ENCODE measurements at regions not wholly inside any gene's neighbourhood (a gene's known extent, or its start where the extent isn't known, plus 50 kb on each side); places are given as distances from the start of the nearest gene placed in this dataset.

DNA sequence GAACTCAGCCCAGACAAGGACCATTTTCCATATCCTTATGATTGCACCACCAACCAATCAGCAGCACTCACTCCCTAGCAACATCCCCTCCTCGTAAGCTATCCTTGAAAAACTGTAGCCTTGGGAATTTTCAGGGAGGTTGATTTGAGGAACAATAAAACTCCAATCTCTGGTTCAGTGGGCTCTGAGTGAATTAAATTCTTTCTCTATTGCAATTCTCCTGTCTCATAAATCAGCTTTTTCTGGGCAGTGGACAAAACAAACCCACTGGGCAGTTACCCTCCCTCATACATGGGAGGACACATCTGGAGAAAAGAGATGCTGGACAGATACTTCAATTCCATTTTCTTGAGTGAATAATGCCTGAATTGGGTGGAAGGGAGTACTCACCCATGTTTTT lies 115.4 kb upstream of the STXBP5 start:
- no peak for DNase-seq

DNA sequence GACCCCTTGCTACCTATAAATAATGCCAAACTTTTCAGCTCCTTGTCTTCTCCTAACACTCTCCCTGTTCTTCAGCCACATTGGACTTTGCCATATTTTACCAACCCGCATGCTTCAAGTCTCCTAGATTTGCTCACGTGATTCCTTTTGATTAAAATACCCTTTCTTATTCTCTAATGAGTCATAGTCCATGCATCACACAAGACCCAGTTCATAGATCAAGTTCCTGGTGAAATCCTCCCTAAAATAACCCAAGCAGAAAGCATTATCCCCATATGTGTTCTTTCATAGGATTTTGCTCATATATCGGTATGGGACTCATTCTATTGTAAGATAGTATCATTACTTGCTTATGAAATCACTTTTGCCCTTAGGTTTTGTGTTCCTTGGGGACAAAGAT lies 108.9 kb upstream of the STXBP5 start:
- no peak for DNase-seq

DNA sequence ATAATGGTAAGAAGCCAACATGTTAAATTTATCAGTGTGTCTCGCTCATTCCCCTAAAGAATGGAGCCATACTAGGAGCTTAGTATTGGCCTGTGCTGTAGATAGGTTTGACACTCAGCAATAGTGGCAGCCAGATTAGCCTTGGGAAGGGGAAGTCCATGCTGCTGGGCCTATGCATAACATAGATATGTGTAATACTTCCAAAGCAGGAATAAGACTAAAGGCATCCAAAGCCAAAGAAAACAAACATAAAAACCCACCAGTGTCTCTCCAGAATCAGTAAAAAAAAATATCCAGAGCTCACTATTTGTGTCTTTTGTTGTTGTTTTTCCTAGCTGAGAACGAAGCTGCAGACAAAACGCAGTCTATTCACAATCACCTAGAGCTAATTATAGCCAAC lies 104.2 kb upstream of the STXBP5 start:
- DNase-seq: no peak

DNA sequence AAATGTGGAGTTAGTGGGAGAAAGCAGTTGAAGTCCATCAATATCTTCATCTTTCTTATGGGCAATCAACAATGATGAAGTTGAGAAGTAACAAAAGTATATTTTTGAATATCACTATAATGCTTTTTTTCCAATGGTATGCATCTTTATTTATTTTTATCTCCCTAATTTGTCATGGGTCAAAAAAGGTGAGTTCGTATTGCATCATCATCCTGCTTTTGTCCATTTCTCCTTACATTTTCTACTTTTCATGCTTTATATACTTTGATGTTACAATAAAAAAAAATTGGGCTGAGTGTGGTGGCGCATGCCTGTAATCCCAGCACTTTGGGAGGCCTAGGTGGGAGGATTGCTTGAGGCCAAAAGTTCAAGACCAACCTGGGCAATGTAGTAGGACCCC lies 101.2 kb upstream of the STXBP5 start:
- DNase-seq: no peak

DNA sequence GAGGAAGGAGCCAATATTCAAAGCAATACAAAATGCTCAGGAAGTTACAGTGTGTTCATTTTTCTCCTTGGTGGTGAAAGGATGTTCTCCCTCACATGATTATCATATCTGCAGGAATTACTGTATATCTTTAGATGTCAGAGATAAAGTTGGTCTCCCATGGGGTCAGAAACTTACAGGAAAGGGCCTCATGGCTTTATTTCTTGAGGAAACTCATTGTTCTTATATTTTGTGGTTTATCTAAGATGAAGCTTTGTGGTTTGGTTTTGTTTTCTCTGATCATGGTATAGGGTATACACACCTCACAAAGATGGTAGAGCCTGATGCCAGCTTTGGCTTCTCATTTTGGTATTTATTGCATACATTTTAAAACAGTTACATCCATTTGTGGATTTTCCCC lies 100.5 kb upstream of the STXBP5 start:
- no peak for DNase-seq

DNA sequence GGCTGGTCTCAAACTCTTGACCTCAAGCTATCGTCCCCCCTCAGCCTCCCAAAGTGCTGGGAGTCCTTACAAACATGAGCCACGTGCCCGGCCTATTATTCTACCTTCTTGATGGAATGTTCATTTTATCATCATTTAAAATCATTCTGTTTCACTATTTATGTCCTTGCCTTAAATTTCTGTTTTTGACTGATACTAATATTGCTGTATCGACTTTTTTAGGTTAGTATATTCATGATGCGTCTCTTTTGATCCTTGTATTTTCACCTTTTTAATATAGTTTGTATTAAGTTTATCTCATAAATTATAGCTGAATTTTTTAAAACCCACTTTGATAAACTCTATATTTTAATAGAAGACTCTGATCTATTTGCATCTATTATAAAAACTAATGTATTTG lies 98.4 kb upstream of the STXBP5 start:
- DNase-seq: no peak

DNA sequence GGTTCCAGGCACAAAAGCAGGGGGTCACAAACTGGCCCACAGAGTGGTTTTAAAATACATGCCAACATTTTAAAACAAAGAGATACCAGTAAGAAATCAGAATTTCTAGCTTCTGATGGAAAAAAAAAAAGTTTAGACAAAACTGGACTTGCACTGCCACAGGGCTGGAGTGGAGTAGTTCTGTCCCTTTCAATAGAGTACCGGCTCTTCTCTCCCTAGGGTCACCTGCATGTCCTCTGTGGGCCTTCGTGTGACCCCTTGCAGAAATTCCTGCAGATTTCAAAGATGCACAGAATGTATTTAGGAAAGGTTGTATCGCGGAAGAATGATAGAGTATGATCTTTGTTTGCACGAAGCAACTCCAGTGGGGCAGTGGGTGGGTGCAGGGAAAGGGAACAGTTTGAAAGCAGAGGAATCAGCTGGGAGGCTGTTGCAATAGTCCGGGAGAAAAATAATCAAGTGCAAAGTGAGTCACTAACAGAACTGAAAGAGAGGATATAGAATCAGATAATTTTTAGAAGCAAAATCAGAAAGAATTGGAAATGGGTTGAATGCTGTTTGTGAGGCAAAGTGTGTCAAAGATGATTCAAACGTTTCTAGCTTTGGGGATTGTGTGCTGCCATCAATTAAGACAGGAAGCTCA lies 97.3 kb upstream of the STXBP5 start:
- DNase-seq: no peak

DNA sequence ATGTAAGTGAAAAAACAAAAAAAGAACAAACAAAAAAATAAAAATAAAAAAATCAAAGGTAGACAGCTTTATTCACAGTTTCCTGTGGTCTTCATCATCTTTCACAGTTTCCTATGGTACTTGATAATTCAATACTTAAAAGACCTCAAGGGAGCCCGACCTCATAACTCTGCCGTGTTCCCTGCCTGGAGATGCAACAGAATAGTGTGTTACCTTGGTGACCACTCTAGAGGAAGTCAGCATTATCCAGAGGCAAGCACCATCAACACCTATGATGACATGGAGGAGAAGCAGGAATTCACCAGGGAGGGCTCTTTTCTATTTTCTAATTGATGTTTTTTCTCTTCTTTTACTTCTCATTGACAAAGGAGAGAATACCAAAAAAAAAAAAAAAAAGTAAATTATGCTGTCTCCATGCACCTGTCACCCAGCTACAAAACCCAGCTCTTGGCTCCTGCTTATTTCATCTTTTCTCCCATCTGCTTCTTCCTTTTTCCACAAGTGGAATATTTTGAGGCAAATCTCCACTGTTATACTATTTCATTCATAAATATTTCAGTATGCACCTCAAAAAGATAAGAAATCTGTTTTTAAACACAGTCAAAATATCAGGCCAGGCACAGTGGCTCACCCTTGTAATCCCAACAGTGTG lies 95.8 kb upstream of the STXBP5 start:
- no peak for DNase-seq

DNA sequence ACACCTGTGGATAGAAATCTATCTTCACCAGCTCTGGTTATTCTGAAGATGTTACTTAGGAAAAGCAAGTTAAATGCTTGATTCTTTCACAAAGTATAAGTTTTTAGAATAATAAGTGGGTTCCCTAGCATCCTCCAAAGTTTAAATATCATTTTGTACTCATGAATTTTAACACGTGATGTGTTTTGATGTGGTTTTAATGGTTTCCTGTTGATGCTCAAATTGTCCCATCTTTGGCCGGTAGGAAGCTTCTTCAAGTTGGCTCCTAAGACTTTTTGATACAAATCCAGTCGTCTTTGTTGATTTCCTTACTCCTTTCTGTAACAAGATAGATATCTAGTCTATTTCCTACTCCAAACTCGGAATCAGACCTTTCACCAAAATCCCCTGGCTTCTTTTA lies 94.5 kb upstream of the STXBP5 start:
- DNase-seq: no peak

DNA sequence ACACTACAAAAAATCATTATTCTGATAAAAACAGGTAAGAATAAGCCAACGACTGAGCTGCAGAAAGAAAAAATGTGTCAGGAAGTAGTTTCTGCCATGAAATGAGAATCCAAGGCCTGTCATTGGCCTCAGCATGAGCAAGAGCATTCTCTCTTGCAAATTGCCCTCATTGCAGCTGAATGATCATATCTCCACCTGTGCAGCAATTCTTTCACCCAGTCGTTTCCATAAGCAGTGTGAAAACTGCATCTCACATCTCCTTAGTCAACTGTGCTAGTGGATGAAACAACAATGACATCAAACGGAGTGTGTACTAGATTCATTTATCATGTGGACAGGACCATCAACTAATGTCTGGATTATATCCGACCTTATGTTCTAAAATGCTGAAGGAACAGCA lies 88.2 kb upstream of the STXBP5 start:
- DNase-seq: no peak

DNA sequence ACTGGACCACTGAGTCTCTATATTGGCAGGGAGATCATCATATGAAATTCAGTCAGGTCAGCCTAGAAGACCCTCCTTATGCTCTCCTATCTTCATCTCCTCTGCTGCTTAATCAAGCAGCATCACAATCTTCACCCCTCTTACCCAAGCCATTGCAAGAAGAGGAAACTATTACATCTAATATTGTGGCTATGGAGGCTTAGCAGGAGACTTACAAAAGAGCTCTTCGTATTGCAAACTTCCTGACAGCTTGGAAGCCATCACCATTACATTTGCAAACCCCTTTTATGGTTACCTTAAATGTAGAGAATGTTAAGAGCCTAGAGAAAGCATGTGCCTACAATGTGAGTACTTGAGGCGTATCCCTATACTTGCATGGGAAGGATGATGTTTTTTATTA lies 87.2 kb upstream of the STXBP5 start:
- DNase-seq: no peak

DNA sequence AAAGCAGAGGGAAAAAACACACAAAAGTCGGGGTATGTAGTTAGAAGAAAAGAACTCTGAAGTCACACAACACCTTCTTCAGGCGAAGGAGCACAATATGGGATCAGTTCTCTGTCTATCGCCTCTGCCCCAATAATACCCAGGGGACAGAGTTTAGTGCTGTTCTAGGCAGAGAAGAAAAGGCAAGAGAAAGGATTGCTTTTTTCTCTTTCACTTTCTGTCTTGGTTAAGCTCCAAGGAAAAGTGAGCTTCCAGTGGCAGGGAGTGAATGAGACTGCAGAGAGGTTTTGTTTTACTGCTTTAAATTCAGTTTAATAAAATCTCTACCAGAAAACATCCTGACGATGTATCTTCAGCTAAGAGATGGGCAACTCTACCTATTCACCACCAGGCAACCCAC lies 86.6 kb upstream of the STXBP5 start:
- no peak for DNase-seq

DNA sequence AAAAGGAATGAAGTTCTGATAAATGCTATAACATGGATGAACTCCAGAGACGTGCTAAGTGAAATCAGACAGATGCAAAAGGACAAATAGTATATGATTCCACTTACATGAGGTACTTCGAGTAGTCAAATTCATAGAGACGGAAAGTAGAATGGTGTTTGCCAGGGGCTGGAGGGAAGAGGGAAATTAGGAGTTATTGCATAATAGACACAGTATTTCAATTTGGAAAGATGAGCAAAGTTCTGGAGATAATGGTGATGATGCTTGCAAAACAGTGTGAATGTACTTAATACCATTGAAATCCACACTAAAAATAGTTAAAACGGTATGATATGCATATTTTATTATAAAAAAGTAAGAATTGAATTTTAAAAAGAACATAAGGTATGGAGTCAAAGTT lies 84.9 kb upstream of the STXBP5 start:
- DNase-seq: no peak

DNA sequence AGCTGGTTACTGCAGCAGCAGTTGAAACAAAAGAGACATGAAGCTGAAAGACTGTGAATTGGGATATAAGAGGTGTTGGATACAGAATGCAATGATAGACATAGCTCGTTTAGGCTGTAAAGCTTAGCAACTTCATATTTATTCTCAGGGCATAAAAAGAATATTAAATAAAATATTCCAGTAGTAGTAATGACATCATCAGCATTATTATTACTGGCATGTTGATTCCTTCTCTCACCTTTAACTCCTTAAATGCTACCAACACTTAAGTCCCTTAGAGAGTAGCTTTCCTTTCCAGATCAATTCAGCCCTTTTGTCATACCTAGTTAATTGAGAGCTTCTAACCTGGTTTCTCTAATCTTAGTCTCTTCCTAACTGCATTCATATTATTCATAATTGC lies 81.4 kb upstream of the STXBP5 start:
- no peak for DNase-seq

DNA sequence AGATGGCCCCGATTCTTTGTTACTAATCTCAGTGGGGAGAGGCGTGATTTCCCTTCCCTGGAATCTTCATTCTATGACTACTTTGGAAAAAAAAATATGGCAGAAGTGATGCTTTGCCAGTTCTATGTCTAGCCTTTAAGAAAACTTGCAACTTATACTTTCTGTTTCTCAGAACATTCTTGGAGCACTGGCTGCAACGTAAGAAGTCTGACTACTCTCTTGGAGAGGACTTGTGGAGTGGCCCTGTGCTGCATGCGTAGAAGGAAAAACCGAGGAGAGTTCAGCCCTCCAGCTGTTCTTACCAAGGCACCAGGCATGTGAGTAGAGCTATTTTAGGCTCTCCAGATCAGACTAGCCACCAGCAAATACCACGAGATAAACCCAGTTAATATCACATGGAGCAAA lies 77.6 kb upstream of the STXBP5 start:
- no peak for DNase-seq

DNA sequence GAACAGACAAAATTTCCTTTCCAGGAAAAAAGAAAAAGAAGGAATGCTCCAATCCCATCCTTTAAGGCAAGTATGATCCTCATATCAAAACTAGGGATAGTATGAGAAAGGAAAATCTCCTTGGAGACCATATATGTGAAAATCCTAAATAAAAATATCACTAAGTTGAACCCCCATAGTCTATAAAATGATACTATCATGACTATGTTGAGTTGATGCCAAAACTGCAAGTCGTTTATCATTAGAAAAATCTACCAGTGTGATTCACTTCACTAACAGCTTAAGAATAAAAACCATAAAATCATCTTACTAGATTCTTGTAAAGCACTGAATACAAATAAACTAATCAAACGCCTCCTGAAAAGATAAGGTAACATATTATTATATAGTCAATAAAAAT lies 76.6 kb upstream of the STXBP5 start:
- no peak for DNase-seq

DNA sequence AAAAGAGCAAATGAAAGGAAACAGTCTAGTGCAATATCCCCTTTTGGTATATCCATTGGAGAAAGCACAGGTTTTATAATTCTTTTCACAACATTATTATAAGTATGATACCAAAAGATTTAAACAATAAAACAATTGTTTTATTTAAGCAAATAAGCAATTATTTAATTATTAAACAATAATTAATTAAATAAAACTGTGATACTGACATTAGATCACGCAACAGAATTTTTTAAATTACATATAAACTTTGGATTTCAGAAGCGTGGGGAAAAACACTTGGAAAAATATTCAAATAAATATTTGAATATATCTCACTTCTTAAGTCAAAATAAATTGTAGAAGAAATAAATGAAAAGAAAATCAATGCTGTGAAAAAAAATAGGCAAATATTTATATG lies 76.2 kb upstream of the STXBP5 start:
- DNase-seq: no peak

DNA sequence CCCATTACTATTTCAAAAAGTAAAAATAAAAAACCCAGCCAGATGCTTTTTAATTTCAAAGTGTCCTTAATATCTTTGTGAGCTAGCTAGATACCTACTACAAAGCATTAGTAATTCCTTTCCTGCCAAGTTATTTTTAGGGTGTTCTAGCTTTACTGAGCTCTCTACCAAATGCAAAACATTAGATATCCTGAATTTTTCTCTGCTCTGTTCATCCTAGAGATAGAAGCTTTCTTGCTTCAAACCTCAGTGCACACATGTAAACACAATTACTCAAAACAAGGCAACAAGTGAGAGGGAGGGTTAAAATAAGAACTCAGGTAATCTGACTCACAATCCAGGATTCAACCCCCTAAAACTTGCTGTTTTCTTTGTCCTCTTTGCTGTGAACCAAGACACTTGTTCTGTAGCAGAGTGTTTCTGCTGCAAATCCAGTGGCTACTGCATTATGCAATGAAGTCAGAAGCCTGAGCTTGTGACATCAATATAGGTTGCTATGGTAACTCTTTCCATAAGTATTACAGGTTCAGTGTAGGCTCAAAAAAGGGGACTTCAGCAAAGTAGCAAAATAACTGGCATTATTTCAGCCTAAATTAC lies 72.6 kb upstream of the STXBP5 start:
- no peak for DNase-seq

DNA sequence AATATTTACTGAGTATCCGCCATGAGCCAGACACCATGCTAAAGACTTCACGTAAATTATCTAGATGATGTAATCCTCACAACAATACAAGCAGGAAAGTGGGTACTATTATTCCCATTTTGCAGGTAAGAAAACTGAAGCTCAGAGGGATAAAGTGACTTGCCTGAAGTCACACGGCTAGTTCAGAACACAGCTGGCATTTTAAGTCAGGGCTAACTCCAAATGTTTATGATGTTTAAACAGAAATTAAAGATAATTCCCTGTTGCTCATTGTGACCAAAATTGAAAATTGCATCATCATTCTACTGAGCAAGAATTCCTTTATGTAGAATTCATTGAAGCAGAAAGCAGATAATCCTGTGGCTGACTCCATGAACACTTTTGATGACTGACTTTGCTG lies 71.3 kb upstream of the STXBP5 start:
- DNase-seq: no peak

DNA sequence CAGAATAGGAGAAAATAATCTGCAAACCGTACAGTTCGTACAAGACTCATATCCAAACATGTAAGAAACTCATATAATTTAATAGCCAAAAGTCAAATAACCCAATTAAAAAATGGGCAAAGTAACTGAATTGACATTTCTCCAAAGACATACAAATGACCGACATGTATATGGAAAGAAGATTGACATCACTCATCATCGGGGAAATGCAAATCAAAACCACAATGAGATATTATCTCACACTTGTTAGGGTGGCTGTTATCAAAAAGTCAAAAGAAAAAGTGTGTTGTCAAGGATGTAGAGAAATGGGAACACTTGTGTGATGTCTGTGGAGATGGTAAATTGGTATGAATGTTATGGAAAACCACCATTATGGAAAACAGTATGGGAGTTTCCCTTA lies 70.5 kb upstream of the STXBP5 start:
- no peak for DNase-seq

DNA sequence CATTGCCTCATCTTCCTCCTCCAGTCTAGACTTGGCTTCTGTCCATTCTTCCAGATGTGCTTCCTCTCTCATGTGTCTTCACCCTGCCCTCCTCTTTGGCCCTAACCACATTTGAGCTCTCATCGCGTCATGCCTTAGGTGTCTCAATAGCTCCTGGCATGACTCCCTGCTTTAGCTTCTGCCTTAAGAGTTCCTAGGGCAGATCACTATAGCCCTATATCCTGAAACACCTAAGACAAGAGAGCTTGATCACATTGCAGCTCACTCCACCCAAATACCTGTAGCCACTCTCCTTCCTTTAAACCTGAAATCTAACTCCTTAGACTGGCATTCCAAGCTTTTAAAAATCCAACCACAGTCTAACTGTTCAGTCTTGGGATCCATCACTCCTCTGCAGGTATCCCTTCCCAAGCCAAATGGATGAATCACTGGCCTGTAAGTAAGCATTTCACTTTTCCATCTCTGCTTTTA lies 69.0 kb upstream of the STXBP5 start:
- no peak for DNase-seq

DNA sequence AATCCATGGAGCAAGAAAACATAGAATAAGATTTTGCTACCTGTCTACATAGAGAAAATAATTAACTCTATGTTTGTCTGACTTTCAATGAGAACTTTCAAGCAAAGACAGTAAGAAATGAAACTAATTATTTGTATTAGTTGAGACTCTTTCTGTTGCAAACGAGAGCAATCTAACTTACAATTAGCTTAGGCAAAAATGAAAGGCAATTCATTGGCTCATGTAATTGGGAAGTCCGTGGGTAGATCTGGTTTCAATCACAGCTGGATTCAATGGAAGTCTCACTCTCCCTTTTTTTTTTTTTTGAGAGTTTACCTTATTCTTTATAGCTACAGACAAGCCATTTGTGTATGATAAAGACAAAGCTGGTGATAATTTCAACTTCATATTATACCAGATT lies 68.2 kb upstream of the STXBP5 start:
- DNase-seq: no peak

DNA sequence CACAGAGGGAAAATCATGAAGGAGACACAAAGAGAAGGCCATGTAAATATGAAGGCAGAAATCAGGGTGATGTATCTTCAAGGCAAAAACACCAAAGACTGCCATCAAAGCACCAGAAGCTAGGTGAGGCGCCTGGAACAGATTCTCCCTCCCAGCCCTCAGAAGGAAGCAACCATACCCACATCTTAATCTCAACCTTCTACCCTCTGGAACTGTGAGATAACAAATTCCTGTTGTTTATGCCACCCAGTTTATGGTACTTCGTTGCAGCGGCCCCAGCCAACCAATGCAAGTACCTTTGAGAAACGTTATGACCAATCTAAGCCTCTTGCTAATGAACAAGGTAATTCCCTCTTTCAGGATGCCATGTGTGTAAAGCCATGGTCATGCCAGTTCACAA lies 66.2 kb upstream of the STXBP5 start:
- DNase-seq: no peak

DNA sequence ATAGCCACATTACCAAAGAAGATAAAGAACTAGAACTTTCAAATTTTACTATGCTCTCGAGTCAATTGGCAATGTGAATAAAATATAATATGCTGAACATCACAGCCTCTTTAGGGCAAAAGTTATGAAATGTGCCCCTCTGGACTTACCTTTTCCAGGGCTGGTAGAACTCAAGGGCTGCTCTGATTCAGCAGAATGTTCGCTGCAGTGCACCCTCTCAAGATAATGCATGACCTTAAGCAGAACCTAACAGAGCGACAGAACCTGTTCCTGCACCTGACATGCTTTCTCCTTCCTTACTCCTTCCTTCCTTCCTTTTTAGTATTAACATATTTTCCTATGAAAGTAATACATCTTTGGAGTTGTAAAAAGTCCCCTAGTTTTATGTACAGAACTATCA lies 65.4 kb upstream of the STXBP5 start:
- DNase-seq: no peak
